Erythroblast (primary cell): ENCODE measurements at regions not wholly inside any gene's neighbourhood (a gene's known extent, or its start where the extent isn't known, plus 50 kb on each side); places are given as distances from the start of the nearest gene placed in this dataset.

Experiments used
- GATA1 ChIP-seq: IDR thresholded peaks from 2 replicates; pipeline ENCODE4 v1.6.1; 2011; ENCODE audit warnings: low read depth, mild to moderate bottlenecking, control low read depth, low read length, moderate library complexity
- POLR2A ChIP-seq: IDR thresholded peaks from 2 replicates; pipeline ENCODE4 v1.6.1; 2011; ENCODE audit warnings: mild to moderate bottlenecking, low read length

GRCh38 chr2:2947406-2947805 is 430.2 kb downstream of the EIPR1 start:
- no peak for TF ChIP-seq POLR2A
- no peak for TF ChIP-seq GATA1
